OCI-LY3 (cell line): ENCODE measurements at regions not wholly inside any gene's neighbourhood (a gene's known extent, or its start where the extent isn't known, plus 50 kb on each side); places are given as distances from the start of the nearest gene placed in this dataset.

Experiments
- H2AFZ ChIP-seq: fragments of 200-600, 300-600 bp; shearing (Covaris generic); 2 replicates; pipeline ENCODE4 v1.6.0; 2014; ENCODE audit warnings: antibody characterized with exemption, low read depth, low read length
- H3K27ac ChIP-seq: fragments of 200-600, 300-600 bp; sonication (generic); 2 replicates; pipeline ENCODE4 v1.5.1; 2014; ENCODE audit warnings: mild to moderate bottlenecking, low read length, moderate library complexity, mixed read lengths
- H3K27me3 ChIP-seq: fragments of 200-600, 300-600 bp; sonication (generic); 2 replicates; pipeline ENCODE4 v1.6.1; 2014; ENCODE audit warnings: low read depth, low read length, mixed read lengths
- H3K36me3 ChIP-seq: fragments of 200-600, 300-600 bp; sonication (generic); replicated peaks from 2 replicates; pipeline ENCODE3; 2014; ENCODE audit warnings: low read depth, low read length, mixed read lengths
- H3K4me1 ChIP-seq: fragments of 300-600, 200-600 bp; sonication (generic); 2 replicates; pipeline ENCODE4 v1.6.1; 2014; ENCODE audit warnings: low read length, mixed read lengths
- H3K4me2 ChIP-seq: fragments of 200-600, 300-600 bp; sonication (generic); 2 replicates; pipeline ENCODE4 v1.6.1; 2014; ENCODE audit warnings: low read length, mixed read lengths
- H3K4me3 ChIP-seq: fragments of 300-600, 200-600 bp; sonication (generic); 2 replicates; pipeline ENCODE4 v1.5.1; 2014; ENCODE audit warnings: antibody characterized with exemption, mild to moderate bottlenecking, low read length, moderate library complexity
- H3K79me2 ChIP-seq: fragments of 300-600, 200-600 bp; shearing (Covaris generic); 2 replicates; pipeline ENCODE4 v1.6.1; 2014; ENCODE audit warnings: mild to moderate bottlenecking, low read length, mixed read lengths
- H3K9ac ChIP-seq: fragments of 300-600, 200-600 bp; shearing (Covaris generic); 2 replicates; pipeline ENCODE4 v1.6.0; 2014; ENCODE audit warnings: mild to moderate bottlenecking, low read length, moderate library complexity
- H3K9me3 ChIP-seq: fragments of 200-600, 300-600 bp; shearing (Covaris generic); 2 replicates; pipeline ENCODE4 v1.6.1; 2014; ENCODE audit warnings: low read length, mixed read lengths; ENCODE audit not compliant: insufficient read depth
- H4K20me1 ChIP-seq: fragments of 200-600, 300-600 bp; sonication (generic); 2 replicates; pipeline ENCODE4 v1.6.1; 2016; ENCODE audit warnings: low read length, mixed read lengths; ENCODE audit not compliant: insufficient read depth
- EZH2phosphoT487 ChIP-seq: fragments of 200-600 bp; shearing (Covaris generic); IDR thresholded peaks from 2 replicates; pipeline ENCODE4 v1.6.1; 2018; ENCODE audit warnings: antibody characterized with exemption, mixed run types, low read depth
- TF ChIP-seq, protein P1 (sequence below): fragments of 200-600, 300-600 bp; sonication (generic); IDR thresholded peaks from 2 replicates; pipeline ENCODE4 v1.5.1; 2014; ENCODE audit warnings: antibody characterized with exemption, low read length, low read depth

DNA sequence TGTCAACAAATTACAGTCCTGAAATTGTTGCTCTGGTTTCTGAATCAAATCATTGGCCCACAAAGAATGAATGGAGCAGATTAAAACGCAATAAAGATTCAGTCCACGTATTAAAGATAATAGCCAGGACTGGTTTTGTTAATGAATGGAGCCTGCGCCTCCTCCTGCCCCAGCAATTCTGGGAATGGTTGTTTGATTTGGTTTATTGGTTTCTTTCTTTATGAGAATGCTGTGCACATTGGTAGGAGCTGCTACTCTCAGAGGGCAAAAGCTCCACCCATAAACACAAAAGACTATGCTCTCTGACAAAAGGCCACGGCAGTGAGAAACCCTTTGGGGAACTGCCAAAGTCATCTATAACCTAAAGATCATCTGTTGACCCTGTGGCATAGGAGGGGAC, 261.1 kb downstream of the ABHD5 start:
- no peaks in the 10 kb centered on the region for H3K79me2 ChIP-seq
- no peak overlapping the region for H3K4me3 ChIP-seq
- no peak overlapping the region for H3K9ac ChIP-seq
- no peaks in the 10 kb centered on the region for H3K9me3 ChIP-seq
- H3K4me1 ChIP-seq: peaks cover 83% of the 10 kb centered on the region
- H3K4me2 ChIP-seq: no peak overlapping the region
- H3K36me3 ChIP-seq: no peaks in the 10 kb centered on the region
- H3K27ac ChIP-seq: no peak overlapping the region
- H3K27me3 ChIP-seq: peaks cover 17% of the 10 kb centered on the region; the same call in 1 of the 2 replicates
- TF ChIP-seq, protein P1, sequence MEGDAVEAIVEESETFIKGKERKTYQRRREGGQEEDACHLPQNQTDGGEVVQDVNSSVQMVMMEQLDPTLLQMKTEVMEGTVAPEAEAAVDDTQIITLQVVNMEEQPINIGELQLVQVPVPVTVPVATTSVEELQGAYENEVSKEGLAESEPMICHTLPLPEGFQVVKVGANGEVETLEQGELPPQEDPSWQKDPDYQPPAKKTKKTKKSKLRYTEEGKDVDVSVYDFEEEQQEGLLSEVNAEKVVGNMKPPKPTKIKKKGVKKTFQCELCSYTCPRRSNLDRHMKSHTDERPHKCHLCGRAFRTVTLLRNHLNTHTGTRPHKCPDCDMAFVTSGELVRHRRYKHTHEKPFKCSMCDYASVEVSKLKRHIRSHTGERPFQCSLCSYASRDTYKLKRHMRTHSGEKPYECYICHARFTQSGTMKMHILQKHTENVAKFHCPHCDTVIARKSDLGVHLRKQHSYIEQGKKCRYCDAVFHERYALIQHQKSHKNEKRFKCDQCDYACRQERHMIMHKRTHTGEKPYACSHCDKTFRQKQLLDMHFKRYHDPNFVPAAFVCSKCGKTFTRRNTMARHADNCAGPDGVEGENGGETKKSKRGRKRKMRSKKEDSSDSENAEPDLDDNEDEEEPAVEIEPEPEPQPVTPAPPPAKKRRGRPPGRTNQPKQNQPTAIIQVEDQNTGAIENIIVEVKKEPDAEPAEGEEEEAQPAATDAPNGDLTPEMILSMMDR: no peak
- no peak for TF ChIP-seq EZH2phosphoT487
- no peak overlapping the region for H2AFZ ChIP-seq
- no peaks in the 10 kb centered on the region for H4K20me1 ChIP-seq

DNA sequence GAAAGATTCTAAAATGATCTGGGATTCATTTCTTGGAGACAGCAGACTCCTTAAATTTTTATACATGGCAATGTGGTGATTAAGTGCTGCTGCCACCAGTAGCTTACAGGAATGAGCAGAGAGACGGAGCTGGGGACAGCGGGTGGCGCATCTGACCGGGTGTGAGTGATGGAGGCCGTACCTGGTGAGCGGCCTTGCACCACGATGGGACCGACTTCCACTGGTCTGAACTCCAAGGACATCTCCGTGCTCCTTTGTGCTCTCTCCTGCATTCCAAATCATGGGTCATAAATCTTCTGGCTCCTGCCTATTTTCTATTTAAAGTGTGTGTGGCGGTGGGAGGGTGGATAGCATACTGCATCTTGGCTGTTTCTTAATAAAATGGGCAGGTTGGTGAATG, 262.6 kb downstream of the ABHD5 start:
- Histone ChIP-seq H3K79me2 (no peaks in the 10 kb centered on the region), H3K27ac (no peak overlapping the region), H4K20me1 (no peaks in the 10 kb centered on the region), H3K4me1 (peaks cover 85% of the 10 kb centered on the region), H3K36me3 (no peaks in the 10 kb centered on the region), H3K9me3 (no peaks in the 10 kb centered on the region), H3K4me3 (no peak overlapping the region), H2AFZ (no peak overlapping the region), H3K9ac (no peak overlapping the region), H3K27me3 (peaks cover 17% of the 10 kb centered on the region; the same call in 1 of the 2 replicates), H3K4me2 (peak overlapping the region; percentile 9; the same call in 1 of the 2 replicates)
- TF ChIP-seq EZH2phosphoT487: no peak
- TF ChIP-seq, protein P1: no peak

DNA sequence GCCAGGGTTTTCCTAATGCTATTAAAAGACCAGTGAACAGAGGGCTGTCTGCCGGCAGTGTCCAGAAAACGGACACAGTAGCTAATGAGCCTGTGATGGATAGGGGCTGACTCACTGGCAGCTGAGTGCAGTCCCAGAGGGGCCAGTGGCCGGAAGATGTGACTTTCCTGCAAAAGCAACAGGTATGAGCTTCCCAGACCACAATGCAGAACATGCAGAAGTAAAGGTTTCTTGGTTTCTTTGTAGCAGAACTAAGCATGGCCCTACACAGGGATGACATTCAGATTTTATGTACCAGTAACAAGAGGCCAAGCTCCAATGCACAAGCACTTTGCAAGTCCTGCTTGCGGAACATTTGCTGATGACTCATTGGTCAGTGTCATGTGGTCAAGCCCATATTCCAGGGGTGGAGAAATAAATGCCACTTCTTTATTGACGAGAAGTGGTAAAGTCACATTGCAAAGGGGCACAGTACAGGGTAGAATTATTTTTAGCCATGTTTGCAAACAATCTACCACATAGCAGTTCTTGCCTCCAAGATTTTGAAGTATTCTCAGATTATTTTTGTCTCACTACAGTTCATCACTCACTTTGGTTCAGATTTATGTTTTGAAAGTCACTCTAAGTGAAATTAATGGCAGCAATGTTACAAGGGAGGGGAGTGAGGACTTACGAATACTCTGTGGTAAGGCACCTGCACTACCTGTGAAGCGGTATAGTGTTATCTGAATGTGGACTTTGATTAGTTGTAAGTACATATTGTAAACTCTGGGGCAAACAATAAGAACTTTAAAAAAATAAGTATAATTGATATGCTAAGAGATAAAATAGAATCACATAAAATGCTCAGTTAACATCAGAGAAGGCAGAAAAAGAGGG, 263.3 kb downstream of the ABHD5 start:
- H3K9ac ChIP-seq: no peak overlapping the region
- H3K27ac ChIP-seq: no peak overlapping the region
- peaks cover 17% of the 10 kb centered on the region; the same call in 1 of the 2 replicates for H3K27me3 ChIP-seq
- no peaks in the 10 kb centered on the region for H4K20me1 ChIP-seq
- no peaks in the 10 kb centered on the region for H3K79me2 ChIP-seq
- H3K4me1 ChIP-seq: peaks cover 84% of the 10 kb centered on the region
- no peaks in the 10 kb centered on the region for H3K9me3 ChIP-seq
- H3K4me2 ChIP-seq: peak overlapping the region; percentile 9; the same call in 1 of the 2 replicates
- no peak for TF ChIP-seq EZH2phosphoT487
- TF ChIP-seq, protein P1: no peak
- no peak overlapping the region for H3K4me3 ChIP-seq
- H3K36me3 ChIP-seq: no peaks in the 10 kb centered on the region
- no peak overlapping the region for H2AFZ ChIP-seq

DNA sequence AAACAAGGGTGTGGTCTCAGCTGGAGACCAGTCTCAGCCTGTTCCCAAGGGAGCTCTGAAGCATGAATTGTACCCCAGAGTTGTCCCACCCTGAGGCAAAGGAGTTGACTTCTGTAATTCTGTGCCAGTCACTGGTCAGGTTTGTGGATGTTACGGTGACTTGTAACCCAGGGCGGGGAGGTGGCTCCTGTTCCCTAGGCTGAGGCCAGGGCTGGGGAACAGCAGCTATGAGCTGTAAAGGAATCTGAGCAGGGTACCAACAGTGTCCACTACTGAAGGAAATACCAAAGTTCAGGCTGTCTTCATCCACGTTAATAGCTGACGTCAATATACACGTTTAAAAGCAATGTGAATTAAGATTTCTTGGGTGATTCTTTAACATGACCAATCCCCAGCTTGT, 266.2 kb downstream of the ABHD5 start:
- no peak overlapping the region; the same call in 1 of the 2 replicates for H3K4me3 ChIP-seq
- peaks cover 75% of the 10 kb centered on the region for H3K4me1 ChIP-seq
- H3K36me3 ChIP-seq: no peaks in the 10 kb centered on the region
- H3K9ac ChIP-seq: no peak overlapping the region
- no peak overlapping the region for H2AFZ ChIP-seq
- no peaks in the 10 kb centered on the region for H4K20me1 ChIP-seq
- H3K9me3 ChIP-seq: no peaks in the 10 kb centered on the region
- peak overlapping the region; percentile 87 for H3K4me2 ChIP-seq
- peaks cover 21% of the 10 kb centered on the region; the same call in 1 of the 2 replicates for H3K27me3 ChIP-seq
- H3K79me2 ChIP-seq: no peaks in the 10 kb centered on the region
- TF ChIP-seq, protein P1: no peak
- TF ChIP-seq EZH2phosphoT487: no peak
- no peak overlapping the region for H3K27ac ChIP-seq
